Liver (tissue), 8 donors: ENCODE measurements at regions not wholly inside any gene's neighbourhood (a gene's known extent, or its start where the extent isn't known, plus 50 kb on each side); places are given as distances from the start of the nearest gene placed in this dataset.

Experiments used
- DNase-seq: peaks from one replicate; pipeline ENCODE4 v3.0.0-alpha.2; 2017; ENCODE audit warnings: low spot score
- H3K27ac ChIP-seq, 2 donors: one replicate each; pipeline ENCODE4 v1.7.0; 2013; ENCODE audit warnings: inconsistent platforms in 2 of 2, low read length in 2 of 2, control low read depth in 1 of 2, low read depth in 1 of 2, mild to moderate bottlenecking in 1 of 2
- H3K27me3 ChIP-seq, 4 donors: one replicate each; pipeline versions ENCODE4 v1.6.1 to v1.7.0; 2013; ENCODE audit warnings: low read length in 3 of 4, inconsistent platforms in 1 of 4, mild to moderate bottlenecking in 1 of 4, moderate library complexity in 1 of 4; ENCODE audit not compliant: control insufficient read depth in 4 of 4, insufficient read depth in 4 of 4
- H3K36me3 ChIP-seq, 4 donors: one replicate each; pipeline versions ENCODE4 v1.6.1 to v1.7.0; 2013; ENCODE audit warnings: low read length in 3 of 4, mild to moderate bottlenecking in 3 of 4, low read depth in 1 of 4, moderate library complexity in 1 of 4; ENCODE audit not compliant: control insufficient read depth in 4 of 4, insufficient read depth in 3 of 4
- H3K4me1 ChIP-seq, 4 donors: one replicate each; pipeline versions ENCODE4 v1.6.1 to v1.7.0; 2013; ENCODE audit warnings: low read length in 3 of 4, mild to moderate bottlenecking in 3 of 4, moderate library complexity in 1 of 4; ENCODE audit not compliant: control insufficient read depth in 4 of 4, insufficient read depth in 4 of 4
- H3K4me3 ChIP-seq, 3 donors: one replicate each; pipeline versions ENCODE4 v1.6.1 to v1.7.0; 2013; ENCODE audit warnings: low read length in 3 of 3, control low read depth in 1 of 3, low read depth in 1 of 3, mild to moderate bottlenecking in 1 of 3
- H3K9ac ChIP-seq, 2 donors: one replicate each; pipeline ENCODE4 v1.7.0; 2013; ENCODE audit warnings: low read length in 2 of 2, mild to moderate bottlenecking in 2 of 2, moderate library complexity in 2 of 2, control low read depth in 1 of 2, low read depth in 1 of 2
- H3K9me3 ChIP-seq, 4 donors: one replicate each; pipeline versions ENCODE4 v1.6.1 to v1.7.0; 2013; ENCODE audit warnings: low read length in 3 of 4; ENCODE audit not compliant: control insufficient read depth in 4 of 4
- EGR1 ChIP-seq, 2 donors: IDR thresholded peaks; 2 replicates each; pipeline ENCODE4 v1.6.1; 2016 to 2018; ENCODE audit warnings: antibody characterized with exemption in 2 of 2, low read depth in 2 of 2
- FOXA1 ChIP-seq: IDR thresholded peaks from 2 replicates; pipeline ENCODE4 v1.6.1; 2016; ENCODE audit warnings: antibody characterized with exemption
- FOXA2 ChIP-seq: IDR thresholded peaks from 2 replicates; pipeline ENCODE4 v1.6.1; 2016; ENCODE audit warnings: antibody characterized with exemption
- GABPA ChIP-seq, 2 donors: IDR thresholded peaks in 1 of 2; conservative IDR thresholded peaks in 1 of 2; 2 replicates each; pipeline ENCODE4 v1.6.1; 2016; ENCODE audit warnings: antibody characterized with exemption in 2 of 2, mild to moderate bottlenecking in 1 of 2, moderate library complexity in 1 of 2
- HNF4A ChIP-seq, 2 donors: conservative IDR thresholded peaks; 2 replicates each; pipeline ENCODE4 v1.6.1; 2016; ENCODE audit warnings: antibody characterized with exemption in 2 of 2, mild to moderate bottlenecking in 2 of 2
- HNF4G ChIP-seq: IDR thresholded peaks from 2 replicates; pipeline ENCODE4 v1.6.1; 2016; ENCODE audit warnings: antibody characterized with exemption
- JUND ChIP-seq, 2 donors: IDR thresholded peaks; 2 replicates each; pipeline ENCODE4 v1.6.1; 2016; ENCODE audit warnings: antibody characterized with exemption in 2 of 2
- NR2F2 ChIP-seq: IDR thresholded peaks from 2 replicates; pipeline ENCODE4 v1.6.1; 2016; ENCODE audit warnings: antibody characterized with exemption
- RAD21 ChIP-seq, 2 donors: IDR thresholded peaks; 2 replicates each; pipeline ENCODE4 v1.6.1; 2016; ENCODE audit warnings: antibody characterized with exemption in 2 of 2, mild to moderate bottlenecking in 2 of 2
- RXRA ChIP-seq, 2 donors: IDR thresholded peaks; 2 replicates each; pipeline ENCODE4 v1.6.1; 2017 to 2018; ENCODE audit warnings: antibody characterized with exemption in 2 of 2, mild to moderate bottlenecking in 1 of 2
- SP1 ChIP-seq: IDR thresholded peaks from 2 replicates; pipeline ENCODE4 v1.6.1; 2018; ENCODE audit warnings: antibody characterized with exemption, mild to moderate bottlenecking
- TAF1 ChIP-seq: conservative IDR thresholded peaks from 2 replicates; pipeline ENCODE4 v1.6.1; 2016; ENCODE audit warnings: antibody characterized with exemption, mild to moderate bottlenecking
- YY1 ChIP-seq: IDR thresholded peaks from 2 replicates; pipeline ENCODE4 v1.6.1; 2016; ENCODE audit warnings: antibody characterized with exemption, mild to moderate bottlenecking
- WGBS: extraction: QIAGEN DNeasy Blood & Tissue Kit; methylation state at CpG from one replicate; pipeline ENCODE4 v1.1.7; 2013; 5-methylcytosine and 5-hydroxymethylcytosine counted together
- TF ChIP-seq, protein P1 (sequence below): IDR thresholded peaks from 2 replicates; pipeline ENCODE4 v1.6.1; 2016; ENCODE audit warnings: antibody characterized with exemption
- TF ChIP-seq, protein P2 (sequence below): IDR thresholded peaks from 2 replicates; pipeline ENCODE4 v1.6.1; 2016; ENCODE audit warnings: antibody characterized with exemption
- TF ChIP-seq, protein P3 (sequence below): IDR thresholded peaks from 2 replicates; pipeline ENCODE4 v1.6.1; 2016; ENCODE audit warnings: antibody characterized with exemption, mild to moderate bottlenecking
- TF ChIP-seq, protein P4 (sequence below): fragments of 150-350 bp; IDR thresholded peaks from 2 replicates; pipeline ENCODE4 v1.5.1; 2017; ENCODE audit warnings: improper control_type of control experiment, low read depth, low read length; ENCODE audit not compliant: missing input control
- TF ChIP-seq, protein P5 (sequence below): IDR thresholded peaks from 2 replicates; pipeline ENCODE4 v1.6.1; 2016; ENCODE audit warnings: antibody characterized with exemption
- donor health status: healthy.
- donor health status: healthy.
- donor health status: healthy.
- donor health status: healthy.
- donor health status: healthy.

DNA sequence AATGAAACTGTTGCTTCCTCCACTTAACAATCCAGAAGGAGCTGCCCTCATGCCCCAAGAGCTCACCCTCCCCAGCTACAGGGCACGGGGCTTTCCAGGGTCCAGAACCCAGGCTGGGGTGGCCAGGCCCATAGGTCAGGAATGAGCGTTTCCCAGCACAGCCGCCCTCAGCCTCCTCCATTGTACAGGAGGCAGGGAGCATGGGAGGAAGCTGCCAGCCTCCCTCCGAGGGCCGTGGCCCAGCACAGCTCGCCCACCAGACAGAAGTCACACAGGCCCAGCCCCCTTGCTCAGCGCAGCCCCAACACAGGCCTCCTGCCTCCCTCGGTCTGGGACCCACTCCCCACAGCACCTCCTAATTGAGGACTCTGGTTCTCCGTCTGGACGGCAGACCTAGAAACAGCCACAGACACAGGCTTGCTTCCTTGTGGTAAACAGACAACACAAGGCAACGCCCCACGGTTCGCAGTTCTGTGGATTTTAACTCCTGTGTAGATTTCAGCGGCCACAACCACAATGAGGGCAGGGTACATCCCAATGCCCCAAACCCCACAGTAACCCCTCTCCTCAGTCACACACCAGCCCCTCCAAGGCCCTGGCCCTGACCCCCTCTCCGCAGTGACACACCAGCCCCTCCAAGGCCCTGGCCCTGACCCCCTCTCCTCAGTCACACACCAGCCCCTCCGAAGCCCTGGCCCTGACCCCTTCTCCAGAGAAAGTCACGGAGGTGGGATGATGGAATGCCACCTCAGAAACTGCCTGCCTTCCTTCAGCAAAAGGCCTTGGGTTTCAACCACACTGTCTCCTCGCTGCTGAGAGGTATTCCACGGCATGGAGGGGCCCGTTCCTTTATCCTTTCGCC is 173.5 kb downstream of the DLL1 start:
- no peak overlapping the region for H3K9ac ChIP-seq
- H3K4me1 ChIP-seq, result peaks cover 0 to 2% (median 0%) of the 10 kb centered on the region in 4 donors
- TF ChIP-seq, protein P1, sequence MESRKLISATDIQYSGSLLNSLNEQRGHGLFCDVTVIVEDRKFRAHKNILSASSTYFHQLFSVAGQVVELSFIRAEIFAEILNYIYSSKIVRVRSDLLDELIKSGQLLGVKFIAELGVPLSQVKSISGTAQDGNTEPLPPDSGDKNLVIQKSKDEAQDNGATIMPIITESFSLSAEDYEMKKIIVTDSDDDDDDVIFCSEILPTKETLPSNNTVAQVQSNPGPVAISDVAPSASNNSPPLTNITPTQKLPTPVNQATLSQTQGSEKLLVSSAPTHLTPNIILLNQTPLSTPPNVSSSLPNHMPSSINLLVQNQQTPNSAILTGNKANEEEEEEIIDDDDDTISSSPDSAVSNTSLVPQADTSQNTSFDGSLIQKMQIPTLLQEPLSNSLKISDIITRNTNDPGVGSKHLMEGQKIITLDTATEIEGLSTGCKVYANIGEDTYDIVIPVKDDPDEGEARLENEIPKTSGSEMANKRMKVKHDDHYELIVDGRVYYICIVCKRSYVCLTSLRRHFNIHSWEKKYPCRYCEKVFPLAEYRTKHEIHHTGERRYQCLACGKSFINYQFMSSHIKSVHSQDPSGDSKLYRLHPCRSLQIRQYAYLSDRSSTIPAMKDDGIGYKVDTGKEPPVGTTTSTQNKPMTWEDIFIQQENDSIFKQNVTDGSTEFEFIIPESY, result no peak
- TF ChIP-seq EGR1 (IDR thresholded peaks at IDR 0.05; ENCODE audit: low read depth in 2 of 2), result no peak
- no peak for TF ChIP-seq GABPA (IDR thresholded peaks at IDR 0.05 in 1 of 2, conservative IDR thresholded peaks at IDR 0.05 in 1 of 2)
- TF ChIP-seq HNF4G, result no peak
- TF ChIP-seq, protein P2, sequence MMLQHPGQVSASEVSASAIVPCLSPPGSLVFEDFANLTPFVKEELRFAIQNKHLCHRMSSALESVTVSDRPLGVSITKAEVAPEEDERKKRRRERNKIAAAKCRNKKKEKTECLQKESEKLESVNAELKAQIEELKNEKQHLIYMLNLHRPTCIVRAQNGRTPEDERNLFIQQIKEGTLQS, result no peak
- no peak for TF ChIP-seq TAF1
- TF ChIP-seq, protein P3, sequence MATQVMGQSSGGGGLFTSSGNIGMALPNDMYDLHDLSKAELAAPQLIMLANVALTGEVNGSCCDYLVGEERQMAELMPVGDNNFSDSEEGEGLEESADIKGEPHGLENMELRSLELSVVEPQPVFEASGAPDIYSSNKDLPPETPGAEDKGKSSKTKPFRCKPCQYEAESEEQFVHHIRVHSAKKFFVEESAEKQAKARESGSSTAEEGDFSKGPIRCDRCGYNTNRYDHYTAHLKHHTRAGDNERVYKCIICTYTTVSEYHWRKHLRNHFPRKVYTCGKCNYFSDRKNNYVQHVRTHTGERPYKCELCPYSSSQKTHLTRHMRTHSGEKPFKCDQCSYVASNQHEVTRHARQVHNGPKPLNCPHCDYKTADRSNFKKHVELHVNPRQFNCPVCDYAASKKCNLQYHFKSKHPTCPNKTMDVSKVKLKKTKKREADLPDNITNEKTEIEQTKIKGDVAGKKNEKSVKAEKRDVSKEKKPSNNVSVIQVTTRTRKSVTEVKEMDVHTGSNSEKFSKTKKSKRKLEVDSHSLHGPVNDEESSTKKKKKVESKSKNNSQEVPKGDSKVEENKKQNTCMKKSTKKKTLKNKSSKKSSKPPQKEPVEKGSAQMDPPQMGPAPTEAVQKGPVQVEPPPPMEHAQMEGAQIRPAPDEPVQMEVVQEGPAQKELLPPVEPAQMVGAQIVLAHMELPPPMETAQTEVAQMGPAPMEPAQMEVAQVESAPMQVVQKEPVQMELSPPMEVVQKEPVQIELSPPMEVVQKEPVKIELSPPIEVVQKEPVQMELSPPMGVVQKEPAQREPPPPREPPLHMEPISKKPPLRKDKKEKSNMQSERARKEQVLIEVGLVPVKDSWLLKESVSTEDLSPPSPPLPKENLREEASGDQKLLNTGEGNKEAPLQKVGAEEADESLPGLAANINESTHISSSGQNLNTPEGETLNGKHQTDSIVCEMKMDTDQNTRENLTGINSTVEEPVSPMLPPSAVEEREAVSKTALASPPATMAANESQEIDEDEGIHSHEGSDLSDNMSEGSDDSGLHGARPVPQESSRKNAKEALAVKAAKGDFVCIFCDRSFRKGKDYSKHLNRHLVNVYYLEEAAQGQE, result no peak
- TF ChIP-seq YY1, result no peak
- TF ChIP-seq JUND (IDR thresholded peaks at IDR 0.05), result no peak
- TF ChIP-seq HNF4A (conservative IDR thresholded peaks at IDR 0.05), result no peak
- no peak for TF ChIP-seq FOXA2
- TF ChIP-seq NR2F2, result no peak
- no peak for TF ChIP-seq SP1
- TF ChIP-seq, protein P4, sequence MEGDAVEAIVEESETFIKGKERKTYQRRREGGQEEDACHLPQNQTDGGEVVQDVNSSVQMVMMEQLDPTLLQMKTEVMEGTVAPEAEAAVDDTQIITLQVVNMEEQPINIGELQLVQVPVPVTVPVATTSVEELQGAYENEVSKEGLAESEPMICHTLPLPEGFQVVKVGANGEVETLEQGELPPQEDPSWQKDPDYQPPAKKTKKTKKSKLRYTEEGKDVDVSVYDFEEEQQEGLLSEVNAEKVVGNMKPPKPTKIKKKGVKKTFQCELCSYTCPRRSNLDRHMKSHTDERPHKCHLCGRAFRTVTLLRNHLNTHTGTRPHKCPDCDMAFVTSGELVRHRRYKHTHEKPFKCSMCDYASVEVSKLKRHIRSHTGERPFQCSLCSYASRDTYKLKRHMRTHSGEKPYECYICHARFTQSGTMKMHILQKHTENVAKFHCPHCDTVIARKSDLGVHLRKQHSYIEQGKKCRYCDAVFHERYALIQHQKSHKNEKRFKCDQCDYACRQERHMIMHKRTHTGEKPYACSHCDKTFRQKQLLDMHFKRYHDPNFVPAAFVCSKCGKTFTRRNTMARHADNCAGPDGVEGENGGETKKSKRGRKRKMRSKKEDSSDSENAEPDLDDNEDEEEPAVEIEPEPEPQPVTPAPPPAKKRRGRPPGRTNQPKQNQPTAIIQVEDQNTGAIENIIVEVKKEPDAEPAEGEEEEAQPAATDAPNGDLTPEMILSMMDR, result no peak
- TF ChIP-seq RXRA (IDR thresholded peaks at IDR 0.05), result no peak
- TF ChIP-seq, protein P5, sequence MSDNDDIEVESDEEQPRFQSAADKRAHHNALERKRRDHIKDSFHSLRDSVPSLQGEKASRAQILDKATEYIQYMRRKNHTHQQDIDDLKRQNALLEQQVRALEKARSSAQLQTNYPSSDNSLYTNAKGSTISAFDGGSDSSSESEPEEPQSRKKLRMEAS, result no peak
- no peak for TF ChIP-seq FOXA1
- no peak for TF ChIP-seq RAD21 (IDR thresholded peaks at IDR 0.05)
- DNase-seq, result no peak
- 85% methylated on average over 21 of the region's 21 CpGs for WGBS
- no peak overlapping the region for H3K4me3 ChIP-seq
- no peaks in the 10 kb centered on the region for H3K27me3 ChIP-seq
- no peaks in the 10 kb centered on the region for H3K36me3 ChIP-seq
- peaks cover 0 to 9% (median 1%) of the 10 kb centered on the region in 4 donors for H3K9me3 ChIP-seq
- no peak overlapping the region for H3K27ac ChIP-seq
